IMR-90 (cell line): ENCODE measurements at regions not wholly inside any gene's neighbourhood (a gene's known extent, or its start where the extent isn't known, plus 50 kb on each side); places are given as distances from the start of the nearest gene placed in this dataset.

ENCODE experiments used
- ATAC-seq: fragments of 200-7000 bp; cut with Tn5 transposase; 2 replicates; pipeline ENCODE4 v1.9.1; 2020; ENCODE audit warnings: low read depth, mild to moderate bottlenecking, moderate library complexity
- BruUV-seq: library from RNA; stranded (reverse); fragments of 400-500 nt; replicated peaks from 2 replicates; lab custom pipeline; 2021; lab: Mats Ljungman, UMichigan
- CTCF ChIA-PET: fragments of 300-600 bp; formaldehyde crosslinking; extraction: SDS; loops from one replicate; lab custom pipeline; 2021; ENCODE audit warnings: antibody characterized with exemption; lab: Yijun Ruan, JAX
- POLR2A ChIA-PET: fragments of 300-600 bp; sonication (Branson Sonifier 250); formaldehyde crosslinking; loops from one replicate; lab custom pipeline; 2022; ENCODE audit warnings: antibody characterized with exemption; ENCODE audit not compliant: unreplicated experiment; lab: Charles Lee
- DNase-seq: peaks from one replicate; pipeline ENCODE4 v3.0.0; 2013
- H2AFZ ChIP-seq: replicated peaks from 2 replicates; pipeline ENCODE3; 2013; ENCODE audit warnings: low read length, mild to moderate bottlenecking; ENCODE audit not compliant: poor library complexity
- H2AK5ac ChIP-seq: 2 replicates; pipeline ENCODE4 v1.6.1; 2013; ENCODE audit warnings: low read depth, low read length, inconsistent platforms
- H2AK9ac ChIP-seq: replicated peaks from 2 replicates; pipeline ENCODE3; 2013; ENCODE audit warnings: mild to moderate bottlenecking, low read depth, low read length, moderate library complexity; ENCODE audit not compliant: poor library complexity
- H2BK120ac ChIP-seq: 2 replicates; pipeline ENCODE4 v1.6.1; 2013; ENCODE audit warnings: low read depth, low read length, inconsistent platforms
- H2BK15ac ChIP-seq: 3 replicates; pipeline ENCODE4 v1.6.1; 2013; ENCODE audit warnings: low read depth, low read length, inconsistent platforms
- H2BK20ac ChIP-seq: 2 replicates; pipeline ENCODE4 v1.6.1; 2013; ENCODE audit warnings: low read depth, mild to moderate bottlenecking, inconsistent platforms, low read length, moderate library complexity
- H2BK5ac ChIP-seq: 2 replicates; pipeline ENCODE4 v1.6.1; 2013; ENCODE audit warnings: mild to moderate bottlenecking, low read depth, low read length, inconsistent platforms; ENCODE audit not compliant: poor library complexity, severe bottlenecking
- H3K14ac ChIP-seq: replicated peaks from 2 replicates; pipeline ENCODE4 v1.6.1; 2013; ENCODE audit warnings: low read depth, low read length, inconsistent platforms
- H3K18ac ChIP-seq: 2 replicates; pipeline ENCODE4 v1.6.1; 2013; ENCODE audit warnings: low read depth, low read length, control low read depth
- H3K23ac ChIP-seq: 2 replicates; pipeline ENCODE4 v1.6.1; 2013; ENCODE audit warnings: low read depth, low read length, inconsistent platforms
- H3K27ac ChIP-seq: 2 replicates; pipeline ENCODE4 v1.5.1; 2013; ENCODE audit warnings: mild to moderate bottlenecking, control low read depth, low read length; ENCODE audit not compliant: insufficient read depth
- H3K27me3 ChIP-seq: 2 replicates; pipeline ENCODE4 v1.6.1; 2013; ENCODE audit warnings: low read length; ENCODE audit not compliant: control insufficient read depth, insufficient read depth
- H3K36me3 ChIP-seq: 2 replicates; pipeline ENCODE4 v1.6.1; 2013; ENCODE audit warnings: low read length, mixed read lengths; ENCODE audit not compliant: control insufficient read depth, insufficient read depth
- H3K4ac ChIP-seq: 2 replicates; pipeline ENCODE4 v1.6.1; 2013; ENCODE audit warnings: low read depth, low read length, inconsistent platforms
- H3K4me1 ChIP-seq: 2 replicates; pipeline ENCODE4 v1.6.1; 2013; ENCODE audit warnings: low read length, mixed read lengths; ENCODE audit not compliant: control insufficient read depth, insufficient read depth
- H3K4me2 ChIP-seq: 2 replicates; pipeline ENCODE4 v1.6.1; 2013; ENCODE audit warnings: low read depth, mild to moderate bottlenecking, control low read depth, low read length, moderate library complexity
- H3K4me3 ChIP-seq: 2 replicates; pipeline ENCODE4 v1.5.1; 2013; ENCODE audit warnings: low read depth, mild to moderate bottlenecking, control low read depth, low read length, moderate library complexity; ENCODE audit not compliant: insufficient read depth
- H3K56ac ChIP-seq: 2 replicates; pipeline ENCODE4 v1.6.1; 2013; ENCODE audit warnings: low read length, inconsistent platforms; ENCODE audit not compliant: insufficient read depth; ENCODE audit errors: extremely low read depth
- H3K79me1 ChIP-seq, 2 experiments: 2 replicates each; pipeline ENCODE4 v1.6.1; 2013; ENCODE audit warnings: low read length in 2 of 2, inconsistent platforms in 1 of 2, low read depth in 1 of 2
- H3K9ac ChIP-seq: 2 replicates; pipeline ENCODE4 v1.6.1; 2013; ENCODE audit warnings: low read depth, low read length, control low read depth
- H3K9me1 ChIP-seq: 2 replicates; pipeline ENCODE4 v1.6.1; 2013; ENCODE audit warnings: low read length, inconsistent platforms; ENCODE audit not compliant: insufficient read depth
- H3K9me3 ChIP-seq: 2 replicates; pipeline ENCODE4 v1.6.1; 2013; ENCODE audit warnings: low read length; ENCODE audit not compliant: control insufficient read depth, insufficient read depth
- H4K20me1 ChIP-seq: 2 replicates; pipeline ENCODE4 v1.6.1; 2013; ENCODE audit warnings: low read length, inconsistent platforms; ENCODE audit not compliant: insufficient read depth
- H4K5ac ChIP-seq: 2 replicates; pipeline ENCODE4 v1.6.1; 2013; ENCODE audit warnings: mild to moderate bottlenecking, low read depth, low read length, control low read depth
- H4K8ac ChIP-seq, 2 experiments: 2 replicates each; pipeline ENCODE4 v1.6.1; 2013; ENCODE audit warnings: low read depth in 2 of 2, low read length in 2 of 2, control low read depth in 1 of 2, inconsistent platforms in 1 of 2
- H4K91ac ChIP-seq: 2 replicates; pipeline ENCODE4 v1.6.1; 2013; ENCODE audit warnings: low read depth, low read length, inconsistent platforms; ENCODE audit not compliant: insufficient read depth
- BHLHE40 ChIP-seq: fragments of 150-350 bp; IDR thresholded peaks from 2 replicates; pipeline ENCODE4 v1.6.1; 2016; ENCODE audit warnings: mild to moderate bottlenecking, low read depth, low read length
- CEBPB ChIP-seq: IDR thresholded peaks from 2 replicates; pipeline ENCODE4 v1.6.1; 2012; ENCODE audit warnings: low read depth, low read length, improper control_type of control experiment
- CTCF ChIP-seq: conservative IDR thresholded peaks from 2 replicates; pipeline ENCODE4 v1.5.1; 2012; ENCODE audit warnings: mild to moderate bottlenecking, low read depth, low read length, improper control_type of control experiment
- ELK1 ChIP-seq: fragments of 150-350 bp; IDR thresholded peaks from 2 replicates; pipeline ENCODE4 v1.6.1; 2016; ENCODE audit warnings: low read depth, mild to moderate bottlenecking, low read length, moderate library complexity, borderline replicate concordance
- FOS ChIP-seq: fragments of 150-350 bp; IDR thresholded peaks from 2 replicates; pipeline ENCODE4 v1.6.1; 2016; ENCODE audit warnings: low read depth, low read length
- NFE2L2 ChIP-seq: fragments of 150-350 bp; IDR thresholded peaks from 2 replicates; pipeline ENCODE4 v1.6.1; 2016; ENCODE audit warnings: low read depth, mild to moderate bottlenecking, low read length
- RCOR1 ChIP-seq: IDR thresholded peaks from 2 replicates; pipeline ENCODE4 v1.6.1; 2012; ENCODE audit warnings: mild to moderate bottlenecking, low read length, improper control_type of control experiment; ENCODE audit not compliant: insufficient replicate concordance
- USF2 ChIP-seq: fragments of 150-350 bp; IDR thresholded peaks from 2 replicates; pipeline ENCODE4 v1.6.1; 2017; ENCODE audit warnings: mild to moderate bottlenecking, antibody characterized with exemption, low read length, low read depth
- WGBS, 2 experiments: methylation state at CpG; one replicate each; pipeline versions ENCODE4 v1.1.5 to v1.1.7; 2013; ENCODE audit warnings: missing lambda C conversion rate in 2 of 2; ENCODE audit not compliant: insufficient read length in 1 of 2; ENCODE audit errors: extremely low coverage in 2 of 2; 5-methylcytosine and 5-hydroxymethylcytosine counted together
- dilution Hi-C: fragments of 300-500 bp; cut with HindIII; formaldehyde crosslinking; loops from one replicate; pipeline ENCODE4 v1.14.3; 2018; ENCODE audit warnings: low sequenced_read_pairs; ENCODE audit not compliant: unreplicated experiment
- in situ Hi-C: fragments of 300-500 bp; cut with MboI; formaldehyde crosslinking; loops from 3 replicates; pipeline ENCODE4 v1.14.3; 2019; ENCODE audit warnings: low sequenced_read_pairs, inconsistent platforms, mixed read lengths
- intact Hi-C: fragments of 100-400 bp; cut with micrococcal nuclease; formaldehyde crosslinking; loops from 2 replicates; pipeline ENCODE4 v1.10.0; 2022

GRCh38 chr11:116534270-116534975 lies 238.4 kb downstream of the BUD13 start:
- no peak overlapping the region for H4K8ac ChIP-seq
- H2BK5ac ChIP-seq = no peak overlapping the region
- dilution Hi-C loops = no loop called here
- ChIA-PET CTCF (no interaction called here), POLR2A (no interaction called here)
- WGBS, 2 experiments = 100% methylated on average over 1 of the region's 14 CpGs; no CpG with 5 or more reads in 1 of the 2 experiments
- no peak overlapping the region for H3K27ac ChIP-seq
- no peaks in the 10 kb centered on the region for H3K79me1 ChIP-seq
- H2AK9ac ChIP-seq = no peak overlapping the region
- no peak overlapping the region for H3K4me3 ChIP-seq
- no peaks in the 10 kb centered on the region; the same call in 1 of the 2 replicates for H4K20me1 ChIP-seq
- no peak overlapping the region for H2BK120ac ChIP-seq
- no peak overlapping the region for H3K4me2 ChIP-seq
- H2AFZ ChIP-seq = no peak overlapping the region
- ATAC-seq (no peak), DNase-seq (no peak)
- H3K4me1 ChIP-seq = no peaks in the 10 kb centered on the region
- in situ Hi-C loops = no loop called here
- peaks cover 9% of the 10 kb centered on the region for H3K27me3 ChIP-seq
- no peak for TF ChIP-seq USF2
- no peak for TF ChIP-seq CEBPB
- TF ChIP-seq NFE2L2 = no peak
- no peak for TF ChIP-seq BHLHE40
- no peak for TF ChIP-seq CTCF
- TF ChIP-seq ELK1 = no peak
- TF ChIP-seq RCOR1 = no peak
- no peak for TF ChIP-seq FOS
- H3K18ac ChIP-seq = no peak overlapping the region
- H4K5ac ChIP-seq = no peak overlapping the region
- no peak overlapping the region for H2BK20ac ChIP-seq
- H3K4ac ChIP-seq = no peak overlapping the region
- no peak overlapping the region for H3K9ac ChIP-seq
- no TSS peak for BruUV-seq
- H3K56ac ChIP-seq = no peak overlapping the region
- no peaks in the 10 kb centered on the region for H3K9me3 ChIP-seq
- no peak overlapping the region for H2AK5ac ChIP-seq
- H2BK15ac ChIP-seq = no peak overlapping the region
- no peak overlapping the region for H3K23ac ChIP-seq
- H3K14ac ChIP-seq = no peak overlapping the region
- intact Hi-C loops = no loop called here
- no peaks in the 10 kb centered on the region for H3K36me3 ChIP-seq
- no peak overlapping the region for H4K91ac ChIP-seq
- no peaks in the 10 kb centered on the region for H3K9me1 ChIP-seq
